ENCODE measurements at regions not wholly inside any gene's neighbourhood (a gene's known extent, or its start where the extent isn't known, plus 50 kb on each side); places are given as distances from the start of the nearest gene placed in this dataset.

DNA sequence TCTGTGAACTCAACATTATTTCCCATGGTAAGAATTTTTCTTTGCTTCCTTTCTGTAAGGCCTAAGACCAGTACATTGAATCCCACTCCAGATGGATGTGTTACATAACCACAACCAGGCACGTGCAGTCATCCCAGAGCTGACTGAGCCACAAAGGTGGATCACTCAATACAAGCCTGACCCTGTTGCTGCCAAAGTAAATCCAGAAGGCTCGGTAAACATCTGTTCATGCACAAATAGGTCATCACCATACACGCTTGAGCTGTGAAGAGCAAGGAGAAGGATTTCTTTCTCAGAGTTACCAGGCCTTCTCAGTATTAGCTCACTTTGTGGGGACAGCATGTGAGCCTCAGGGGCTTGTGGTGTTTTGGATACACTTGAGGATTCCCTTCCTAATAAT lies 791.4 kb upstream of the FANCL start:
- TF ChIP-seq EP300 (IDR thresholded peaks at IDR 0.05; ENCODE audit: borderline replicate concordance in 1 of 2, low read depth in 2 of 2, low read length in 2 of 2) (no peak), CTCF (IDR thresholded peaks at IDR 0.05; ENCODE audit: control extremely low read depth in 1 of 3, insufficient read depth in 1 of 3, low read depth in 1 of 3, low read length in 3 of 3) (no peak), POLR2AphosphoS5 (IDR thresholded peaks at IDR 0.05; ENCODE audit: low read depth, low read length) (no peak), MAFK (IDR thresholded peaks at IDR 0.05; ENCODE audit: low read depth, low read length) (no peak), EZH2 (IDR thresholded peaks at IDR 0.05; ENCODE audit: low read depth, low read length, severe bottlenecking) (no peak), SUZ12 (IDR thresholded peaks at IDR 0.05; ENCODE audit: low read length) (no peak), NANOG (IDR thresholded peaks at IDR 0.05; ENCODE audit: insufficient read depth, low read depth, low read length, poor library complexity, severe bottlenecking) (no peak)
- TF ChIP-seq, protein P1, sequence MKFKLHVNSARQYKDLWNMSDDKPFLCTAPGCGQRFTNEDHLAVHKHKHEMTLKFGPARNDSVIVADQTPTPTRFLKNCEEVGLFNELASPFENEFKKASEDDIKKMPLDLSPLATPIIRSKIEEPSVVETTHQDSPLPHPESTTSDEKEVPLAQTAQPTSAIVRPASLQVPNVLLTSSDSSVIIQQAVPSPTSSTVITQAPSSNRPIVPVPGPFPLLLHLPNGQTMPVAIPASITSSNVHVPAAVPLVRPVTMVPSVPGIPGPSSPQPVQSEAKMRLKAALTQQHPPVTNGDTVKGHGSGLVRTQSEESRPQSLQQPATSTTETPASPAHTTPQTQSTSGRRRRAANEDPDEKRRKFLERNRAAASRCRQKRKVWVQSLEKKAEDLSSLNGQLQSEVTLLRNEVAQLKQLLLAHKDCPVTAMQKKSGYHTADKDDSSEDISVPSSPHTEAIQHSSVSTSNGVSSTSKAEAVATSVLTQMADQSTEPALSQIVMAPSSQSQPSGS (IDR thresholded peaks at IDR 0.05; ENCODE audit: low read length): no peak
